DOHH2 (cell line): ENCODE measurements at regions not wholly inside any gene's neighbourhood (a gene's known extent, or its start where the extent isn't known, plus 50 kb on each side); places are given as distances from the start of the nearest gene placed in this dataset.

Experiments
- CTCF ChIP-seq: fragments of 200-600 bp; sonication (generic); IDR thresholded peaks from one replicate; pipeline ENCODE4 v1.5.1; 2014; ENCODE audit warnings: antibody characterized with exemption, mild to moderate bottlenecking, low read depth, low read length; ENCODE audit not compliant: poor library complexity, severe bottlenecking
- EZH2phosphoT487 ChIP-seq: fragments of 200-600 bp; sonication (generic); IDR thresholded peaks from 2 replicates; pipeline ENCODE4 v1.6.1; 2017; ENCODE audit warnings: borderline replicate concordance, mild to moderate bottlenecking, antibody characterized with exemption, low read length, moderate library complexity, mixed read lengths

DNA sequence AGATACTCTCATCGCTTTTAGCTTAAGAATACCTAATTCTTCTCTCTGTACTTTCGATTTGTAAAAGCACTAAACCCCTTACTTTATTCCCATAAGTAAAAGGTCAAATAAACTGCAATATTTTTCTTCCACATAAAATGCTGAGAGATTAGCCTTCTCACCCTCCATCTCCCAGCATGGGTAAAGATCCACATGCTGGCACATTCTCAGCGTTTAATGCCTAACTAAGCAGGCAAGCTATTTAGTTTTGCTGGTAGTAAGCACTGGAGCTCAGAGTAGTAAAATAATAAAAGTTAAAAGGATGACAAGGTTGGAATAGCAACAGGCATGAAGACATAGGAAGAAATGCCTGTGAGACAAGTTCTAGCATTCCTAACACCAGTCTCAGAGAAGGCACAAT is 65.9 kb upstream of the NEBL start:
- TF ChIP-seq CTCF (no peak), EZH2phosphoT487 (no peak)
